Stimulated activated naive CD8-positive, alpha-beta T cell treated with anti-CD3 and anti-CD28 coated beads, Interleukin-15, amount 100 ng/mL, for 72 hours (primary cell): ENCODE measurements at regions not wholly inside any gene's neighbourhood (a gene's known extent, or its start where the extent isn't known, plus 50 kb on each side); places are given as distances from the start of the nearest gene placed in this dataset.
A peak's percentile ranks its signal among the peaks of the same experiment; 100 is the strongest.

Experiments
- ATAC-seq: fragments of 150-1000 bp; cut with Tn5 transposase; 2 replicates; pipeline ENCODE4 v1.10.0; 2021; ENCODE audit warnings: mild to moderate bottlenecking, moderate library complexity
- DNase-seq, 2 donors: peaks; one replicate each; pipeline ENCODE4 v3.0.0; 2021 to 2022
- H3K27ac Mint-ChIP-seq, 2 donors: one replicate each; pipeline ENCODE4 v1.8.0; 2022; ENCODE audit warnings: mild to moderate bottlenecking in 2 of 2, mixed read lengths in 2 of 2, moderate library complexity in 2 of 2
- H3K27me3 Mint-ChIP-seq: one replicate; pipeline ENCODE4 v1.8.0; 2022; ENCODE audit warnings: mixed read lengths
- H3K4me1 Mint-ChIP-seq: one replicate; pipeline ENCODE4 v1.8.0; 2022; ENCODE audit warnings: mild to moderate bottlenecking, mixed read lengths
- H3K4me3 Mint-ChIP-seq, 2 donors: one replicate each; pipeline ENCODE4 v1.8.0; 2022; ENCODE audit warnings: mild to moderate bottlenecking in 2 of 2, mixed read lengths in 2 of 2, moderate library complexity in 1 of 2
- H3K9me3 Mint-ChIP-seq, 2 donors: one replicate each; pipeline ENCODE4 v1.8.0; 2022; ENCODE audit warnings: mixed read lengths in 2 of 2

GRCh38 chr9:129235041-129235930, 57.2 kb upstream of the IER5L start:
- Mint-ChIP-seq H3K27ac (no peak overlapping the region), H3K9me3 (peaks cover 10 to 19% of the 10 kb centered on the region in 2 donors), H3K27me3 (no peaks in the 10 kb centered on the region), H3K4me3 (peak overlapping the region; percentile 85 to 86), H3K4me1 (peaks cover 58% of the 10 kb centered on the region)
- no peak for DNase-seq
- no peak for ATAC-seq

DNA sequence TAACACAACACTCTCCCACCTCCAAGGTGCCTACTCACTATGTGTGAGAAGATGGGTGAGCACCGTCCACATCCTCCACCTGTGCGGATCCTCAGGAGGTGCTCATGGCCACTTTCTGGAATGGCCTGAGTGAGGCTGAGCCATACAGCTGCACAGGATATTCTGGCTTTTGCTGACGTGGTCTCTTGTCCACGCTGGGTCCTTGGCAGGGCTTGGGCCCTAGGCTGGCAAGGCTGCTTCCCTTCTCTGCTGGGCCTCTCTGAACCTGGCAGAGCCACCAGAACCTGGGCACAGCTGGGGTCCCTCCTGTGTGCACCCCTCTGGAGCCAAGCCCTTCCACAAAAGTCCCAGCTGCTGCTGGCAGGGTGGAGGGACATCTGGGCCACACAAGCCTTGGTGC, 56.4 kb upstream of the IER5L start:
- H3K27ac Mint-ChIP-seq = no peak overlapping the region
- DNase-seq (no peak), ATAC-seq (no peak)
- peaks cover 10 to 19% of the 10 kb centered on the region in 2 donors for H3K9me3 Mint-ChIP-seq
- peaks cover 63% of the 10 kb centered on the region for H3K4me1 Mint-ChIP-seq
- H3K27me3 Mint-ChIP-seq = no peaks in the 10 kb centered on the region
- no peak overlapping the region for H3K4me3 Mint-ChIP-seq

DNA sequence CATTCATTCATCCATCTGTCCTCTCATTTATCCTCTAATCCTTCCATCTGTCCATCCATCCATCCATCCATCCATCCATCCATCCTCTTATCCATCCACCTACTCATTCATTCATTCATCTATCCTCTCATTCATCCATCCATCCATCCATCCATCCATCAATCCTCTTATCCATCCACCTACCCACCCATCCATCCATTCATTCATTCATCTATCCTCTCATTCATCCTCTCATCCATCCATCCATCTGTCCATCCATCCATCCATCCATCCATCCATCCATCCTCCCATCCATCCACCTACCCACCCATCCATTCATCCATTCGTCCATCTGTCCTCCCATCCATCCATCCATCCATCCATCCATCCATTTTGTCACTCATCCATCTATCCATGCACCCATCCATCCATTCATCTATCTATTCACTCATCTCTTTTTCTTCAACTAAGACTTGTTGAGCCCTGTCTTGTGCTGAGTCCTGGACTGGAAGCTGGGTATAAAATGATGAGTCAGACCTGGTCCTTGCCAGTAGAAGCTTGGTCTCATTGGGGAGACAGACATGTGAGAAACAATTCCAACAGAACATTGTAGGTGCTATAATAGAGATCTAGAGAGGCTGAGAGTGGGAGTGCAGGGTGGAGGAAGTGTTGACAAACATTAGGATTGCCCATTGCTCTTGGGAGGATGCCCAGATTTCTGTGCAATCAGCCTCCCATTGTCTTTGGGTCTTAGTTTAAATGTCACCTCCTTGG, 55.0 kb upstream of the IER5L start:
- Mint-ChIP-seq H3K4me3 (no peak overlapping the region), H3K9me3 (peaks cover 10 to 19% of the 10 kb centered on the region in 2 donors), H3K27ac (no peak overlapping the region), H3K4me1 (peaks cover 59% of the 10 kb centered on the region), H3K27me3 (no peaks in the 10 kb centered on the region)
- DNase-seq (no peak), ATAC-seq (no peak)

- ATAC-seq = no peak
- Mint-ChIP-seq H3K9me3 (peaks cover 10 to 19% of the 10 kb centered on the region in 2 donors), H3K27ac (peak overlapping the region in 1 of 2 donors; percentile 43), H3K4me1 (peaks cover 52% of the 10 kb centered on the region), H3K27me3 (no peaks in the 10 kb centered on the region), H3K4me3 (no peak overlapping the region)
- no peak for DNase-seq
Measured at GRCh38 chr9:129231759-129232158, 53.7 kb upstream of the IER5L start.

- ATAC-seq (no peak), DNase-seq (no peak)
- no peak overlapping the region for H3K27ac Mint-ChIP-seq
- H3K4me1 Mint-ChIP-seq = peaks cover 50% of the 10 kb centered on the region
- H3K9me3 Mint-ChIP-seq = peaks cover 10 to 19% of the 10 kb centered on the region in 2 donors
- no peaks in the 10 kb centered on the region for H3K27me3 Mint-ChIP-seq
- no peak overlapping the region for H3K4me3 Mint-ChIP-seq
Measured at GRCh38 chr9:129231022-129231739, 53.1 kb upstream of the IER5L start.

DNA sequence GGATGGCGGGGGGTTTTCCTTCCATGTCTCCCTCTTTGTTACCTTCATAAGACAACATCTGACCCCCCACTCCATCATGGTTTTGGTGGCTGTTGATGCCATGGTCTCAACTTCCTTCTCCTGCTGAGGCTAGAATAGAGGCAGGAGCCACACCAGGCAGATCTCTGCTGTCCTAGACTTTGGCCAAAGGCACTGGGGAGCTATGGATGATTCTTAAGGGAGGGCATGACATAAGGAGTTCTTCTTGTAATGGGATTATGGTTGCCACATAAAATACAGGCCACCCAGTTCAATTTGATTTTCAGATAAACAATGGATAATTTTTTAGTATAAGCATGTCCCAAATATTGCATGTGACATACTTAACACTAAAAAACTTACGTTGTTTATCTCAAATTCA, 52.2 kb upstream of the IER5L start:
- peaks cover 50% of the 10 kb centered on the region for H3K4me1 Mint-ChIP-seq
- H3K27me3 Mint-ChIP-seq = no peaks in the 10 kb centered on the region
- ATAC-seq (no peak), DNase-seq (no peak)
- peaks cover 10 to 19% of the 10 kb centered on the region in 2 donors for H3K9me3 Mint-ChIP-seq
- H3K27ac Mint-ChIP-seq = no peak overlapping the region
- no peak overlapping the region for H3K4me3 Mint-ChIP-seq
